Stomach smooth muscle (tissue), 2 donors: ENCODE measurements at regions not wholly inside any gene's neighbourhood (a gene's known extent, or its start where the extent isn't known, plus 50 kb on each side); places are given as distances from the start of the nearest gene placed in this dataset.

ENCODE experiments used
- H3K27ac ChIP-seq: one replicate; pipeline ENCODE4 v1.7.0; 2013; ENCODE audit warnings: mild to moderate bottlenecking, low read length, inconsistent platforms
- H3K27me3 ChIP-seq, 2 donors: one replicate each; pipeline ENCODE4 v1.7.0; 2013; ENCODE audit warnings: low read length in 2 of 2; ENCODE audit not compliant: insufficient read depth in 2 of 2, control insufficient read depth in 1 of 2
- H3K36me3 ChIP-seq, 2 donors: one replicate each; pipeline ENCODE4 v1.7.0; 2013; ENCODE audit warnings: low read length in 2 of 2; ENCODE audit not compliant: control insufficient read depth in 2 of 2, insufficient read depth in 2 of 2
- H3K4me1 ChIP-seq: one replicate; pipeline ENCODE4 v1.7.0; 2013; ENCODE audit warnings: low read length; ENCODE audit not compliant: control insufficient read depth, insufficient read depth
- H3K4me3 ChIP-seq, 2 donors: one replicate each; pipeline ENCODE4 v1.7.0; 2013; ENCODE audit warnings: low read length in 2 of 2
- H3K9ac ChIP-seq, 2 donors: one replicate each; pipeline ENCODE4 v1.7.0; 2013; ENCODE audit warnings: low read length in 2 of 2, mild to moderate bottlenecking in 1 of 2
- H3K9me3 ChIP-seq, 2 donors: one replicate each; pipeline ENCODE4 v1.7.0; 2013; ENCODE audit warnings: low read length in 2 of 2; ENCODE audit not compliant: control insufficient read depth in 2 of 2
- donor health status: healthy.
- donor health status: Pancreatic carcinoma.

DNA sequence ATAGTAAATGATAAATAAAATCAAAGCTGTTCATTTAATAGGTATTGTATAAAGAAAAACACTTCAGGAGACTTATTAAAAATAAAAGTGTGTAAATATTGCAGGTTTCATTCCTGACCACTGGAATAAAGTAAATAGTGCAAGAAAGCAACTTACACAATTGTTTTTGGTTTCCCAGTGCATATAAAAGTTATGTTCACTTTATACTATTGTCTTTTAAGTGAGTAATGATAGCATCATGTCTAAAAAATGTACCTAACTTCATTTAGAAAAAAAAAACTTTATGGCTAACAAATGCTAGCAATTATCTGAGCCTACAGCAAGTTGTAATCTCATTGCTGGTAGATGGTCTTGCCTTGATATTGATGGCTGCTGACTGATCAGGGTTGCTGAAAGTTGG lies 726.6 kb upstream of the POU3F2 start:
- Histone ChIP-seq H3K4me3 (no peak overlapping the region), H3K4me1 (no peaks in the 10 kb centered on the region), H3K9ac (no peak overlapping the region), H3K27ac (no peak overlapping the region), H3K27me3 (no peaks in the 10 kb centered on the region), H3K36me3 (no peaks in the 10 kb centered on the region), H3K9me3 (peaks cover 0 to 7% of the 10 kb centered on the region in 2 donors)

DNA sequence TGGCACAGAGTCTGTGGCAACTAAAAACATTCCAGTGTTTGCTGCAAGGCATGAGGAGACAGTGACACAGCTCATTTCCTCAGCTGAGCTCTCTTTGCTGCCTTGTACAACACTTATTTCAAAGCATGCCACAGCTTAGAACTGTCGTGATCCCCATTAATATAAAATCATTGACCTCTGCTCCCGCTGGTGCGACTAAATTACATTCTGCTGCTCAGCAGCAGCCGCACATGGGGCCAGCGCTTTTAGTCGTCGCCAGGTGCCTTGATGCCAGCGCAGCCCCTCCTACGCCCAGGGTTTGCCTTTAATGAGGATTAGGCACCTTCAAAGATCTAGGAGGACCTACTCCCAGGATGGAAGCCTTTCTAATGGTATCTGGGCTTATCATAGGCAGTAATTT lies 717.9 kb upstream of the POU3F2 start:
- Histone ChIP-seq H3K4me1 (no peaks in the 10 kb centered on the region), H3K27ac (no peak overlapping the region), H3K36me3 (no peaks in the 10 kb centered on the region)

DNA sequence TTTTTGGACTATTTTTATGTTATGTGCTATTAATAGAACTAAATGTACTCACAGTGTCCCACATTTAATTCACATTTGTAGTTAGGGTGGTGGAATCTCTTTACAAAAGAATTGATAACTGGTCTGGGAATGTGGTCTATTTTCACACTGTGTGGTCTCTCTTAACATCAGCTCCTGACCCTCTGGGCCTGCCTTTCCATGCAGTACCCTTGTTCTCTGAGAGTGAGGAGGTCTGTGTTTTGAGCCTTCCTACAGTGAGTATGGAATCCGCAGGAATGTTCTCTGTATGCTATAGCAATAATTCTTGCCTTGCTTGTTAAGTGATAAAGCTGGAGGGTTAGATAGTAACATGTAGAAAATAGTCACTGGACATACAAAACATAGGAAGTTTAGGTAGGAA lies 717.3 kb upstream of the POU3F2 start:
- Histone ChIP-seq H3K9me3 (no peaks in the 10 kb centered on the region), H3K27ac (no peak overlapping the region), H3K36me3 (no peaks in the 10 kb centered on the region), H3K4me3 (no peak overlapping the region), H3K4me1 (no peaks in the 10 kb centered on the region), H3K9ac (no peak overlapping the region), H3K27me3 (no peaks in the 10 kb centered on the region)

More for the DNA sequence above, 717.9 kb upstream of the POU3F2 start:
- Histone ChIP-seq H3K9me3 (no peaks in the 10 kb centered on the region), H3K27me3 (no peaks in the 10 kb centered on the region), H3K9ac (no peak overlapping the region), H3K4me3 (no peak overlapping the region)

DNA sequence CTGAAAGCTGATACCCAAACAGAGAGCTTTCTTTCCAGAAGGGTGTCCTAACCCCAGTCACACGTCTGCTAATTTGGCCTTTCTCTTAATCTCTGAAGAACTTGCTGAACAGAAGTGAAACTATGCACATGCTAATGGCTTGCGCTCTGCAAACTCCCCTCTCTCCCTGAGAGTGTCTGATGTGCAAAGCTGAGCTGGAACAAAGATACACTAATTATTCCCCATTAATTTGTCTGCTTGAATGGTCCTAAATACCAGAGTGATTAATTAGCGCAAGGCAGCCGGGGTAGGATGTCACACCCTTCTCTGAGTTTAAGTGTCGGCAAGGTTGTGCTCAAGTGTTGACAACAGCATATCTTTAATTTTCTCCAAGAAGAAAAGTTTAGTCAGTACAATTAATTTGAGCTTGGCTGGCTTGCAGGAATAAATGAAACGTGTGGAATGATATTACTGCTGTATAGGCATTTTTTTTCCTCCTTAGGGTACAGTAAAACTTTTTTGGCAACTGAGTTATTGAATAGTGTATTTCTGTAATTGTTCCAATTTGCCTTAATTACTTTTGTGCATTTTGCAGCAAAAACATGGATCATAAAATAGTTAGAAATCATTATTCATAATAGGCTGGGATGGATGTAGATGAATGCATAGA lies 715.9 kb upstream of the POU3F2 start:
- Histone ChIP-seq H3K9me3 (no peaks in the 10 kb centered on the region), H3K27ac (no peak overlapping the region), H3K9ac (no peak overlapping the region), H3K27me3 (no peaks in the 10 kb centered on the region), H3K4me1 (no peaks in the 10 kb centered on the region), H3K4me3 (no peak overlapping the region), H3K36me3 (no peaks in the 10 kb centered on the region)

DNA sequence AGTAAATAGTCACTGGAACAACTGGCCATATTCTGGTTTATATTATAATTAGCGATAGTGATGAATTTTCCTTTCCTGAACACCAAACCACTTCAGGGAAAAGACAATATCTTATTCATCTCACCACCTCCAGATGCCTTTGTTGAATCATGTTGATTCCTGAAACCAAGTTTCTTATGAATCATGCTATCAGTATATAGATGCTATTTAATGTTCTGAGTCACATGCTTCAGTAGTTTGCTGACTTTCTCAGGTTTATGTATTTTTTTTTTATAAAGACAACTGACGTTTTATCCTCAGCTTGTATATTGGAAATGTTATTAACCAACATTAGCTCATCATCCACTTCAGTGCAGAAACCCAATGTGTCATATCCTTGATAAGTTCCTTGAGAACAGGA lies 710.2 kb upstream of the POU3F2 start:
- H3K4me3 ChIP-seq: no peak overlapping the region
- no peaks in the 10 kb centered on the region for H3K9me3 ChIP-seq
- no peaks in the 10 kb centered on the region for H3K36me3 ChIP-seq

DNA sequence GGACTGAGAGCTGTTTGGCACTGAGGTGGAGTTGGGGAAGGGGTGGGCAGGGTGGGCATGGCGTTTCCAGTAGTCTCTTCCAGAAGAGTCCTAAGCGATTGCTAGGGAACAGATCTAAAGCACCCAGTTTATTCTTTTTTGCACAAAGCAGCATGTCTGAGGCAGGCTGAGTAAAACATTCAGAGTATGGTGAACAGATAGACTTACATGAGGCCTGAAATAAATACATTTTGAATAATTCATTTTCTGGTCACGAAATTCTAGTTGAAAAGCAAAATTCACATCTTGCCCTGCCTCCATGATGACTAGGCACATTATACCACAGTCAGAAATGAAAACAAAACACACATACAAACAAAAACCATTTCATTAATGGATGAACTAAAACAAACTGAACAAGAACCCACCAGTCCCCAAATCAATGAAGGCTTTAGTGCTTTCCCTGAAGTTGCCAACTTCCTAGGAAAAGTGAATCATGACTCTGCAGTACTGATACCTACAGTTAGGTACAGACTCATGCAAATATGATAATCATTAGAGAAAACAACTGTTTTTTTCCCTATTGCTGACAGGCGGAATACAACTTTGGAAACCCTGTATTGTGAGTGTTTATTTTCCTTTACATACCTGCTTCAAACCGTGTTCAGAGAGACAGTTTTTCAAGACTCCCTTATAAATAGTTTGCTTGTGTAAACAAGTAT lies 702.9 kb upstream of the POU3F2 start:
- Histone ChIP-seq H3K4me1 (no peaks in the 10 kb centered on the region), H3K27me3 (no peaks in the 10 kb centered on the region), H3K4me3 (no peak overlapping the region), H3K9ac (no peak overlapping the region), H3K9me3 (no peaks in the 10 kb centered on the region), H3K36me3 (no peaks in the 10 kb centered on the region), H3K27ac (no peak overlapping the region)

More for the DNA sequence above, 710.2 kb upstream of the POU3F2 start:
- Histone ChIP-seq H3K9ac (no peak overlapping the region), H3K4me1 (no peaks in the 10 kb centered on the region), H3K27ac (no peak overlapping the region), H3K27me3 (no peaks in the 10 kb centered on the region)

DNA sequence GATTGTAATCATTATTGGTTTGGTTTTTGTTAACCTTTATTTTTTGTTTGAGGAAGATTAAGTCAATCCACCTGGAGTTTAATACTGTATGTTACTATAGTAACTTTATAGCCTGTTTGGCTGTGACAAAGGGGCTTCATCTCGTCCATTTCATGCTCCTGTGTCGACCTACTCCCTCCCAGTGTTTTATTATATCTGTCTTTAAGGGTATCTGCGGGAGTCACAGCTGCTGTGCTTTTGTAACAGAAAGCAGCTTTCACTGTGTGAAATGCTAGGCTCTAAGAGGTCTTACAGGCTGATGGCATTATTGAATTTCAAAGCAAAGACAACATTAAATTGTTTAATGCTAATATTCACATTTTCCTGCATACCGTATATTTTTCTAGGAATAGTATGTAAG lies 698.0 kb upstream of the POU3F2 start:
- H3K27me3 ChIP-seq: no peaks in the 10 kb centered on the region
- no peak overlapping the region for H3K4me3 ChIP-seq
- no peaks in the 10 kb centered on the region for H3K36me3 ChIP-seq
- no peak overlapping the region for H3K27ac ChIP-seq
- no peak overlapping the region for H3K9ac ChIP-seq
- H3K4me1 ChIP-seq: no peaks in the 10 kb centered on the region
- no peaks in the 10 kb centered on the region for H3K9me3 ChIP-seq

DNA sequence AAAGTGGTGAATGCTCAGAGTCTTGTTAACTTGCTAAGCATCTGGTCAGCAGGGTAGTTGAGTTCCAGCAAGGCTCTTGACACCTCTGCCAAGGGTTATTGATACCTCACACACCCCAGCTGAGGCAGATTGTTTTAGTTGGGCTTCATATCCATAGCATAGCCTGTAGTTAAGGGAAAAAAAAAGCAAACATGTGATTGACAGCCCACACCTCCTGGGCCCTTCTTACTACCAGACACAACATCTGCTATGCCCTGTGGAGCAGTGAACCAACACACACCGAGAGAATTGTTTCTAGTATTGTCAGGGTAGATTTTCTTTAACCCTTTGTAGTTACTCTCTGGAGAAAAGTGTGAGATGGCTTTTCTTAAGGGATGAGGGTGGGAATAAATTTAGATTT lies 697.0 kb upstream of the POU3F2 start:
- Histone ChIP-seq H3K36me3 (no peaks in the 10 kb centered on the region), H3K4me3 (no peak overlapping the region), H3K9ac (no peak overlapping the region), H3K9me3 (no peaks in the 10 kb centered on the region), H3K27me3 (no peaks in the 10 kb centered on the region), H3K4me1 (no peaks in the 10 kb centered on the region), H3K27ac (no peak overlapping the region)

DNA sequence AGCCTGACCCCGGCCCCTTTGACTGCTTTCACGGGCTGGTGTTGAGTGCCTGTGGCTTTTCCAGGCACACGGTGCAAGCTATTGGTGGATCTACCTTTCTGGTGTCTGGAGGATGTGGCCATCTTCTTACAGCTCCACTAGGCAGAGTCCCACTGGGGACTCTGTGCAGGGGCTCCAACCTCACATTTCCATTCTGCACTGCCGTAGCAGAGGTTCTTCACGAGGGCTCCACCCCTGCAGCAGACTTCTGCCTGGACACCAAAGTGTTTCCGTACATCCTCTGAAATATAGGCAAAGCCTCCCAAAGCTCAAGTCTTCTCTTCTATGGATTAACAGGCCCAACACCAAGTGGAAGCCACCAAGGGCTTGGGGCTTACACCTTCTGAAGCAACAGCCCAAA lies 691.5 kb upstream of the POU3F2 start:
- H3K27ac ChIP-seq: no peak overlapping the region
- H3K4me1 ChIP-seq: no peaks in the 10 kb centered on the region
- H3K36me3 ChIP-seq: no peaks in the 10 kb centered on the region
- no peaks in the 10 kb centered on the region for H3K27me3 ChIP-seq
- H3K9ac ChIP-seq: no peak overlapping the region
- no peak overlapping the region for H3K4me3 ChIP-seq
- no peaks in the 10 kb centered on the region for H3K9me3 ChIP-seq

DNA sequence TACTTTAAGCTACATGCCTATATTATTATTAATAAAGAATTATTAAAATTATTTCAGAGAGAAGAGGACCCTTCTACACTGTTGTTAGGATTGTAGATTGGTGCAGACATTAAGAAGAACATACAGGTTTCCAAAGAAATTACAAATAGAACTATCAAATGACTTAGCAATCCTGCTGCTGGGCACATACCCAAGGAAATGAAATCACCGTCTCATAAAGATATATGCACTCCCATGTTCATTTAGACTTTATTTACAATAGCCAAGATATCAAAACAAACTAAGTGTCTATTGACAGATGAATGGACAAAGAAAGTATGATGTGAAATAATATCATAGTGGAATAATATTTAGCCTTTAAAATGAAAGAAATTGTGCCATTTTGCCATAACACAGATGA lies 687.7 kb upstream of the POU3F2 start:
- H3K36me3 ChIP-seq: no peaks in the 10 kb centered on the region
- H3K4me1 ChIP-seq: no peaks in the 10 kb centered on the region
- no peak overlapping the region for H3K27ac ChIP-seq
- no peaks in the 10 kb centered on the region for H3K27me3 ChIP-seq
- H3K9me3 ChIP-seq: no peaks in the 10 kb centered on the region
- no peak overlapping the region for H3K9ac ChIP-seq
- no peak overlapping the region for H3K4me3 ChIP-seq

DNA sequence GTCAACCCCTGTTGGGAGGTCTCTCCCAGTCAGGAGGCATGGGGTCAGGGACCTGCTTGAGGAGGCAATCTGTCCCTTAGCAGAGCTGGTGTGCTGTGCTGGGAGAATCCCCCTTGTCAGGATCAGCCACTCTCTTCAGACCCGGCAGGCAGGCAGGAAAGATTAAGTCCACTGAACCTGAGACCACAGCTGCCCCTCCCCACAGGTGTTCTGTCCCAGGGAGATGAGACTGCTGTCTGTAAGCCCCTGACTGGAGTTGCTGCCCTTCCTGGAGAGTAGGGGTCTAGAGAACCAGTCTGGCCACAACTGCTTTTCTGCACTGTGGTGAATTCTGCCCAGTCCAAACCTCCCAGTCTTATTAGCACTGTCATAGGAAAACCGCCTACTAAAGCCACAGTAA lies 677.8 kb upstream of the POU3F2 start:
- Histone ChIP-seq H3K36me3 (no peaks in the 10 kb centered on the region), H3K27ac (no peak overlapping the region)

More for the DNA sequence above, 677.8 kb upstream of the POU3F2 start:
- H3K4me3 ChIP-seq: no peak overlapping the region
- H3K27me3 ChIP-seq: no peaks in the 10 kb centered on the region
- H3K4me1 ChIP-seq: no peaks in the 10 kb centered on the region
- H3K9me3 ChIP-seq: peaks cover 0 to 3% of the 10 kb centered on the region in 2 donors
- no peak overlapping the region for H3K9ac ChIP-seq
